ENCODE measurements at regions not wholly inside any gene's neighbourhood (a gene's known extent, or its start where the extent isn't known, plus 50 kb on each side); places are given as distances from the start of the nearest gene placed in this dataset.

DNA sequence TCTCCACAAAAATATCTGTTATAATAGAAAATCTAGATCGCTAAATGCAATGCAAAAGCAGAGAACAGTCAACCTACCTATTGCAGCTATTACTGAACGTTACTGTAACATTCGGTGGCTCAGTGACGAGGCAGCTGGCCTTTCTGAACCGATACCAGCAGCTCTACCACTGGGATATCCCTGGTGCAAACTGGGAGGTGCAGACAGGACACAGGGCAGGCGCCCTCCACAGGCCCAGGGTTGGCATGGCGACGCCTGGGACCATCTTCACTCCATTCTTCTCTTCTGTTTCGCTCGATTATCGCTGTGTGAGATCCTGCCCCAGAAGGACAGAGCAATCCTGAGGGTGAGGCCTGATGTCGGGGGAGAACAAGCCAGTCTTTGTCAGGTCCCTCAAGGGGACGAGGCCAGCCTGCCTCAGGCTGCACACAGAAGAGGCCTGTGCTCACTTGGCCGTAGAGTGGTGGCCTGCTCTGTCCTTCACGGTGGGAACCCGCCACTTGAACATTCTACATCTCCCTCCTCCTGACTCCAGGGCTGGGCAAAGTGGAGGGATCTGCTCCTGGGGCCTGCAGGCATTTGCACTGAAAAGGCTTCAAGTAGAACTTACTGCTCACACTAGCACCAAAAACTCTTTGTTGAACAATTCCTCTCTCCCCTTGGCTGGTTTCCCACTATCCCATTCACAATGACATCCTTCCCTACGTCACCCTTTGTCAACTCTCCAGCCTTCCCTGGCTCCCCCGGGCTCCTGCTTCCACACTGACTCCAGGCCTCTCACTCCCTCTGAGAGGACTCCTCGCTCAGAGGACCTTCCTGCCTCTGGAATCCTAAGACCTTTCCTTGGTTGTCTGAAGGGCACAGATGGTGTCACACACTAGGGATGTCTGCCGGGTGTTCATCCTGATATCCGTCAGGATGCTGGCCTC lies 49.7 kb downstream of the CYRIA start:
- TF ChIP-seq, protein P1, sequence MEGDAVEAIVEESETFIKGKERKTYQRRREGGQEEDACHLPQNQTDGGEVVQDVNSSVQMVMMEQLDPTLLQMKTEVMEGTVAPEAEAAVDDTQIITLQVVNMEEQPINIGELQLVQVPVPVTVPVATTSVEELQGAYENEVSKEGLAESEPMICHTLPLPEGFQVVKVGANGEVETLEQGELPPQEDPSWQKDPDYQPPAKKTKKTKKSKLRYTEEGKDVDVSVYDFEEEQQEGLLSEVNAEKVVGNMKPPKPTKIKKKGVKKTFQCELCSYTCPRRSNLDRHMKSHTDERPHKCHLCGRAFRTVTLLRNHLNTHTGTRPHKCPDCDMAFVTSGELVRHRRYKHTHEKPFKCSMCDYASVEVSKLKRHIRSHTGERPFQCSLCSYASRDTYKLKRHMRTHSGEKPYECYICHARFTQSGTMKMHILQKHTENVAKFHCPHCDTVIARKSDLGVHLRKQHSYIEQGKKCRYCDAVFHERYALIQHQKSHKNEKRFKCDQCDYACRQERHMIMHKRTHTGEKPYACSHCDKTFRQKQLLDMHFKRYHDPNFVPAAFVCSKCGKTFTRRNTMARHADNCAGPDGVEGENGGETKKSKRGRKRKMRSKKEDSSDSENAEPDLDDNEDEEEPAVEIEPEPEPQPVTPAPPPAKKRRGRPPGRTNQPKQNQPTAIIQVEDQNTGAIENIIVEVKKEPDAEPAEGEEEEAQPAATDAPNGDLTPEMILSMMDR (IDR thresholded peaks at IDR 0.05) = no peak
- no peak for TF ChIP-seq EP300 (IDR thresholded peaks at IDR 0.05)
